Chondrocyte (in vitro differentiated cells): ENCODE measurements at regions not wholly inside any gene's neighbourhood (a gene's known extent, or its start where the extent isn't known, plus 50 kb on each side); places are given as distances from the start of the nearest gene placed in this dataset.

Experiments
- DNase-seq: peaks from one replicate; pipeline ENCODE4 v3.0.0; 2021; ENCODE audit warnings: mixed read lengths, low spot score
- H3K27ac Mint-ChIP-seq: one replicate; pipeline ENCODE4 v1.8.0; 2021; ENCODE audit warnings: mild to moderate bottlenecking, moderate library complexity, mixed read lengths; ENCODE audit not compliant: unreplicated experiment
- H3K27me3 Mint-ChIP-seq: 2 replicates; pipeline ENCODE4 v1.8.0; 2021; ENCODE audit warnings: low read depth, mixed read lengths
- H3K36me3 Mint-ChIP-seq: 2 replicates; pipeline ENCODE4 v1.8.0; 2021; ENCODE audit warnings: low read depth, mixed read lengths
- H3K4me1 Mint-ChIP-seq: 2 replicates; pipeline ENCODE4 v1.8.0; 2021; ENCODE audit warnings: low read depth, mild to moderate bottlenecking, mixed read lengths
- H3K4me3 Mint-ChIP-seq: one replicate; pipeline ENCODE4 v1.8.0; 2021; ENCODE audit warnings: mild to moderate bottlenecking, moderate library complexity, mixed read lengths; ENCODE audit not compliant: unreplicated experiment
- H3K9me3 Mint-ChIP-seq: 2 replicates; pipeline ENCODE4 v1.8.0; 2021; ENCODE audit warnings: low read depth, mixed read lengths
- TF ChIP-seq, protein P1 (sequence below): fragments of 200-600 bp; sonication (generic); IDR thresholded peaks from 2 replicates; pipeline ENCODE4 v1.5.0; 2021; ENCODE audit warnings: antibody characterized with exemption, mild to moderate bottlenecking, moderate library complexity

DNA sequence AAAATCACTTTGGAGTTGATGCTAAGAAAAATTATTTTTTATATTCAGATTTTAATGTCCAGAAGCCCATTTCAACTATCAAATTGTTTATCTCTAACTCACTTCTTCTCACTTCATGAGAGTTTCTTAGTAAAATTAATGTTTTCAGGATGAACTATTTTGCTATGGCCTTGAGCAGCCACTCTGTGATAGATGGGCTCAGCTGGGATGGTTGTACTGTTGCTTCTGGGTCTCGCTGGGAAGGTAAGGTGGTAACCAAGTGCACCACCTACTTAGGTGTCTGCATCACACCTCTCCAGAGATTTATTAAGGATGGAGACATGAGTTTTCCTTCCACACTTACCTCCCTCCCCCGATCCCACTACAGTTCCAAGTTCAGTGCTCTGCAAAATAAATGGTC lies 110.3 kb upstream of the ATP2B2 start:
- DNase-seq = no peak
- Mint-ChIP-seq H3K4me3 (no peak overlapping the region), H3K36me3 (no peaks in the 10 kb centered on the region), H3K27me3 (peaks cover 53% of the 10 kb centered on the region), H3K27ac (no peak overlapping the region), H3K9me3 (peaks cover 8% of the 10 kb centered on the region), H3K4me1 (no peaks in the 10 kb centered on the region)
- TF ChIP-seq, protein P1, sequence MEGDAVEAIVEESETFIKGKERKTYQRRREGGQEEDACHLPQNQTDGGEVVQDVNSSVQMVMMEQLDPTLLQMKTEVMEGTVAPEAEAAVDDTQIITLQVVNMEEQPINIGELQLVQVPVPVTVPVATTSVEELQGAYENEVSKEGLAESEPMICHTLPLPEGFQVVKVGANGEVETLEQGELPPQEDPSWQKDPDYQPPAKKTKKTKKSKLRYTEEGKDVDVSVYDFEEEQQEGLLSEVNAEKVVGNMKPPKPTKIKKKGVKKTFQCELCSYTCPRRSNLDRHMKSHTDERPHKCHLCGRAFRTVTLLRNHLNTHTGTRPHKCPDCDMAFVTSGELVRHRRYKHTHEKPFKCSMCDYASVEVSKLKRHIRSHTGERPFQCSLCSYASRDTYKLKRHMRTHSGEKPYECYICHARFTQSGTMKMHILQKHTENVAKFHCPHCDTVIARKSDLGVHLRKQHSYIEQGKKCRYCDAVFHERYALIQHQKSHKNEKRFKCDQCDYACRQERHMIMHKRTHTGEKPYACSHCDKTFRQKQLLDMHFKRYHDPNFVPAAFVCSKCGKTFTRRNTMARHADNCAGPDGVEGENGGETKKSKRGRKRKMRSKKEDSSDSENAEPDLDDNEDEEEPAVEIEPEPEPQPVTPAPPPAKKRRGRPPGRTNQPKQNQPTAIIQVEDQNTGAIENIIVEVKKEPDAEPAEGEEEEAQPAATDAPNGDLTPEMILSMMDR = no peak

DNA sequence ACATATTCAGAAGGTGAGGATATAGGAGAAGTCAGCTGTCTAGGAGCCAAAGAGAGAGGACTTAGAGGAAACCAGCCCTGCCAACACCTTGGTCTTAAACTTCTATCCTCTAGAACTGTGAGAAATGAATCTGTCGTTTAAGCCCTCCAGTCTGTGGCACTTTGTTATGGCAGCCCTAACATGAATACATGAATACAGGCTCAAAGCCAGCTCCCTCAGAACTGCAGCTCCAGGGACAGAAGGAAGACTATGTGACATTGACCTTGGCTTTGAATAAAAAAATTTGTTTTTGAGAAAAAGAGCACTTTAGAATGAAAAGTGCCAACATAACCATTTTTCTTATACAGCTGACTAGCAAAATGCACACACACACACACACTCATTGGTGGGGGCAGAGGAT lies 110.9 kb upstream of the ATP2B2 start:
- Mint-ChIP-seq H3K27me3 (peaks cover 57% of the 10 kb centered on the region), H3K27ac (no peak overlapping the region), H3K9me3 (peaks cover 8% of the 10 kb centered on the region), H3K4me3 (no peak overlapping the region), H3K36me3 (no peaks in the 10 kb centered on the region), H3K4me1 (no peaks in the 10 kb centered on the region)
- DNase-seq = no peak
- TF ChIP-seq, protein P1 = no peak

DNA sequence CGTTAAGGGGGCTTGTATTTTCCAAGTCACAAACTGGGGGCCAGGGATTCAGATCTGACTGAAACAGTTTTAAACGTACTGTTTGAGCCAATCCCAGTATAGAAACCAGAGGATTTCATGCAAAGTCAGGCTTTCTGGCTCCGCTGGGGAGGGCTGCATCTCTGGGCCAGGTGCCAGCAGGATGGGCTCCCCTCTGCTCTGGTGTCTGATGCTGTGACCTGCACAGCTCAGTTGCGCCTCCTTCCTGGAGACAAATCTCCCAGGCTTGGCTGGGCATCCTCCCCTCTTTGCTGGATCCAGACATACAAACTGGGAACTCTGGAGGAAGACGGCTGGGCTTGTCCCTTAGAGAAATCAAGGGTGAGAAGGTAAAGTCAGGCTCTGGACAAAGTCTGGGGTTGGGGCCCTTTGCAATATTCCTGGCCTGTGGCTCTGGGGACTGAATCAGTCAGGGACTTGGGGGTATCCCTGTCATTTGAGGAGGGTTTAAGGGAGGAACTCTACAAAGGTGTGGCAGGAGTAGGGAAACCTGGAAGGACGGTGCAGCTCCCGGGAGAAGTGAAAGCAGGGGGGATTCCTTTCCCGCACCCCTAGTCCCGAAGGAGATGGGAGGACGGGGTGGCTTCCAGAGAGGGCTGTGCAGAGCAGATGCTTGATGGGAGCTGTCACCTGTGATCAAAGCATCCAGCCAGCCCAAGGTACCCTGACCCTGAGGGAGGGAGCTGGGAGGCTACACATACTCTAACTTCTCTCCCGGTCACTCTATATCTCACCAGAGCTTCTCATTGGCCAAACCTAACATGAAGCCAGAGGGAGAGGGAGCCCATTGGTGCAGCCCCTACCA lies 114.8 kb upstream of the ATP2B2 start:
- Mint-ChIP-seq H3K27ac (no peak overlapping the region), H3K4me1 (no peaks in the 10 kb centered on the region), H3K36me3 (no peaks in the 10 kb centered on the region), H3K27me3 (peaks cover 51% of the 10 kb centered on the region), H3K4me3 (no peak overlapping the region), H3K9me3 (no peaks in the 10 kb centered on the region)
- DNase-seq = no peak
- TF ChIP-seq, protein P1 = no peak

- no peaks in the 10 kb centered on the region for H3K36me3 Mint-ChIP-seq
Observed at GRCh38 chr3:10620833-10621082, 115.4 kb upstream of the ATP2B2 start.

DNA sequence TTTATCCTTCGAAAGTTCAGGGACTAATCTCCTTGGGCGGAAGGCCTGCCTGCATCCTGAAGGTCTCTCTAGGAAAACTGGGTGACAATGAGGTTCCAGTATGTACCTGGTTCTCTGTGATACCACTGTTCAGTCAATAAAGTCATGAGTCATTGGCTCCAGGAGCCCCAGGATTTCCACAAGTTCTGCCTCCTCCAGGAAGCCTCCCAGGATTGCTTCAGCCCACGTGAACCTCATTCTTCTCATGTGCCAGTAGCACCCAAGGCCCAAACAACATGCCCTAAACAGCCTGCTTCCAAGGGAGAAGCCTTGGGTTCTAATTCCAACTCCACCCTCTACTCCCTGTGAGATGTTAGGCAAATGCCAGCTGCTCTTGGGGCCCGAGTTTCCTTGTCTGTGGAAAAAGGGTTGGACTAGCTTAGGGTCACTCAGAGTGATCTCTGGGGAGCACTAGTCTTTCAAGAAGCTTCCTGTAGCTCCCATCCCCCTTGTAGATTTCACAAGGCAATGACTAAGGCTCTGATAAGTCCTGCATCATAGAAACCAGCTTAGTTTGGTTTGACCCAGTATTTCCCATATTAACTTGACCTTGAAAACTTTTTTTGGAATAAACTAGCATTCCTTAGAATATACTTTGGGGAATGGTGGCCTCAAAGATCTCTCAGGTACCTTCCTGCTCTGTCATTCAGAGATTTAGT lies 118.3 kb upstream of the ATP2B2 start:
- Mint-ChIP-seq H3K4me1 (no peaks in the 10 kb centered on the region), H3K9me3 (no peaks in the 10 kb centered on the region), H3K36me3 (no peaks in the 10 kb centered on the region), H3K4me3 (no peak overlapping the region), H3K27me3 (peaks cover 41% of the 10 kb centered on the region), H3K27ac (no peak overlapping the region)
- TF ChIP-seq, protein P1 = no peak
- no peak for DNase-seq

More at GRCh38 chr3:10620833-10621082, 115.4 kb upstream of the ATP2B2 start:
- Mint-ChIP-seq H3K27ac (no peak overlapping the region), H3K4me1 (no peaks in the 10 kb centered on the region), H3K4me3 (no peak overlapping the region), H3K27me3 (peaks cover 52% of the 10 kb centered on the region), H3K9me3 (no peaks in the 10 kb centered on the region)
- TF ChIP-seq, protein P1 = no peak
- no peak for DNase-seq
